ENCODE measurements at regions not wholly inside any gene's neighbourhood (a gene's known extent, or its start where the extent isn't known, plus 50 kb on each side); places are given as distances from the start of the nearest gene placed in this dataset.

DNA sequence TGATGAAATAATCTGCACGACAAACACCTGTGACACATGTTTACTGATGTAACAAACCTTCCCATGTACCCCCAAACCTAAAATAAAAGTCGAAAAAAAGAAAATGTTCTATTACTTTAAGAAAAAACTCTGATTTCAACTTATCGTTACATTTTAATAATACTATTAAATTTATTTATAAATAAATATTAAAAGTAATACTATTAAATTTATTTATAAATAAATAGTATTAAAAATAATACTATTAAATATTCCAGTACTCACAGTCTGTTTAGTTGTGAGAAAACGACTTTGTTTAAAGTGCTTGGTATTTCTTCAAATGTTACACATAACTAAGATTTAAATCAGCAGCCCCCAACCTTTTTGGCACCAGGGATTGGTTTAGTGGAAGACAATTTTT lies 471.6 kb upstream of the PRKX start:
- no peak for DNase-seq (ENCODE audit: low read depth in 3 of 3, low spot score in 2 of 3)

- DNase-seq (ENCODE audit: low read depth in 3 of 3, low spot score in 2 of 3), result no peak
Observed at GRCh38 chrX:4182408-4182806, 469.0 kb upstream of the PRKX start.

DNA sequence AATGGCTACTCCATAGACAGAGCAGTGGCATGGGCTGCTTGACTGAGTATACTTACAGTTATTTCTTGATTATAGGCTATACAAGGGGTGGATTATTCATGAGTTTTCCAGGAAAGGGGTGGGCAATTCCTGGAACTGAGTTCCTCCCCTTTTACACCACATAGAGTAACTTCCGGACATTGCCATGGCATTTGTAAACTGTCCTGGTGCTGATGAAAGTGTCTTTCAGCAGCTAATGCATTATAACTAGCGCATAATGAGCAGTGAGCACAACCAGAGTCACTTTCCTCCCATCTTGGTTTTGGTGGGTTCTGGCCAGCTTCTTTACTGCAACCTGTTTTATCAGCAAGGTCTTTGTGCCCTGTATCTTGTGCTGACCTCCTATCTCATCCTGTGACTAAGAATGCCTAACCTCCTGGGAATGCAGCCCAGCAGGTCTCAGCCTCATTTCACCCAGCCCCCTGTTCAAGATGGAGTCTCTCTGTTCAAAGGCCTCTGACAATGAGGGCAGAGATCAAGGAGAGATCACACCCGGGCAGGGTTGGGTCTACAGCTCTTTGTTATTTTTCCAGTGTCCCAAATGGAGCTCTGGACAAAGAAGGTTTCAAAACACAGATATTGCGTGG lies 468.4 kb upstream of the PRKX start:
- DNase-seq (ENCODE audit: low read depth in 3 of 3, low spot score in 2 of 3), result no peak

DNA sequence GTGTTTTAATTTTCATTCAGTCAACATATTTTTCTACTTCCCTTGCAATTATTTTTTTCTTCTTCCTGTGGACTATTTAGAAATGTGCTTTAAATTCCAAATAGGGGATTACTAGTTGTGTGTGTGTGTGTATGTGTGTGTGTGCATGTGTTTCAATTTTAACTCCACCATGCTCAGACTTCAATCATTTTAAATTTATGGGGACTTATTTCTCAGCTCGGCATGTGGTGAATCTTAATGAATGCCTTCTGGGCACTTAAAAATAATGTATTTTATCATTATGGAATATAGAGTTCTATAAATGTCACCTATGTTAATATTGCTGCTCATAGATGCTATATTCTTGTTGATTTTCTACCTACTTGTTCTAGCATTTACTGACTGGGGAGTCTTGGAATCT lies 465.6 kb upstream of the PRKX start:
- no peak for DNase-seq (ENCODE audit: low read depth in 3 of 3, low spot score in 2 of 3)

DNA sequence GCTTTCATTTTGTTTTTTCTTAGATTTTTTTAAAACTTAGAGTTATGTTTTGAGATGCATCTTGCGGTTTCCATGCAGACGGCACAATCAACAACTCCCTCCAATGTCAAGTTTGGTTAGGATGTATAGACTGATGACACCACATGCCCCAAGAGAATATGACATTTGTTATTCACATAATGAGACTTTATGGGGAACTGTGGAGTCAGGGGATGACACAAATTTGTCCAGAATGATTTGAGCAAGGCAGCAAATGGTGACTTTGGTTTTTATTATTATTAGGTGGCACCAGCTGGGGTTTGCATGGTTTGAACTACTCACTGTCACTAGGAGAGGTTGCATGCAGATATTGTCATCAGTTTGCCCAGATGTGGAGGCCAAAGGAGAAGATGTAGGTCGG lies 461.8 kb upstream of the PRKX start:
- DNase-seq (ENCODE audit: low read depth in 3 of 3, low spot score in 2 of 3), result no peak

DNA sequence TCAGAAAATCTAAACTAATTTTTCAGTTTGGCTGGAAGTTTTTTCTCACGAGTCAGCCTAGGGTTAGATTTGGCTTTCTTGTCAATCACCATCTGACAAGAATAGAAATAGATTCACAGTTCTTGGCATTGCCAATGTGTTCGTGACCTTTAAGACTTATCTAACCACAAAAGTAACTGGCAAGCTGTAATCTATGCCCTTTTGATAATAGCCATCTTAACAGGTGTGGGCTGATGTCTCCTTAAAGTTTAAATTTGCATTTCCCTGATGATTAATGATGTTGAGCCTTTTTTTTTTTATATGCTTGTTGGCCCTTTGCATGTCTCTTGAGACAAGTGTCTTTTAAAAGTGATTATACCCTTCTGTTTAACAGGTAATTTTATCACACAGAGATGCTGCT lies 460.3 kb upstream of the PRKX start:
- no peak for DNase-seq (ENCODE audit: low read depth in 3 of 3, low spot score in 2 of 3)

- no peak for DNase-seq (ENCODE audit: low read depth in 3 of 3, low spot score in 2 of 3)
Observed at GRCh38 chrX:4151798-4152197, 438.3 kb upstream of the PRKX start.

DNA sequence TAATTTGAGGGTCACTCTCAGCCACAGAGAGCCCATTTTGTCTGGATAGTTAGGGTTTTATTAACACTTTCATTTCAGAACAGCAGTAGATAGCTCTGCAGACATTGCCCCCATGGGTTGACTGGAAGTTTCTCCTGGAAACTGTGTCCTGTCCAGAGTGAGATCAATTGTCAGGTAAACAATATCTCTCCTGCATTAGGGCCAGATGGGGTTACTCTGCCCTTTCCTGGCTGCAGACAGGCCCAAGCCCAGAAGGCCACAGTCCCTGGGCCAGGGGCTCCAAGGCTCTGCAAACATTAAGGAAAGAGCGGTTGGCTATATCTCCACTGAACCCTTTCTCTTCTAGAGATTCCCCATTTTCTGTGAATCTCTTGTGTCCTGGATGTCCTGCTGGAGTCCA lies 436.8 kb upstream of the PRKX start:
- DNase-seq (ENCODE audit: low read depth in 3 of 3, low spot score in 2 of 3), result no peak

DNA sequence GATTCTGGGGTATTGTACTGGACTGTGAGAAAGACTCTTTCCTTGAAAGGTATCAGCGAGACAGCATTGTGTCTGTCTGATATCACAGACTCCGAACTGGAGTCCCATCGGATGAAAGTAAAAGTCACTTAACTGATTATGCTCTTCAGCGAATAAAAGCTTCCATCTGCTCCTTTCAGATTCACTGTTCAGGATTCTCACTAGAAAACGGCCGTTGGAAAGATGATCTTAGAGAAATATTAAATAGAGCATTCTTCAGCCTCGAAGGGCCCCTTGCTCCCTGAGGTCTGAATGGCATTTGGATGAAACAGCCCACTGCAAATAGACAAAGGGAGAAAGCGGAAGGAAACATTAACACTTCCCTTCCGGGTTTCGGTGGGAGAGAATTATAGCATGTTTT lies 416.2 kb upstream of the PRKX start:
- no peak for DNase-seq (ENCODE audit: low read depth in 3 of 3, low spot score in 2 of 3)

GRCh38 chrX:4118666-4119530 lies 405.4 kb upstream of the PRKX start:
- no peak for DNase-seq (ENCODE audit: low read depth in 3 of 3, low spot score in 2 of 3)

DNA sequence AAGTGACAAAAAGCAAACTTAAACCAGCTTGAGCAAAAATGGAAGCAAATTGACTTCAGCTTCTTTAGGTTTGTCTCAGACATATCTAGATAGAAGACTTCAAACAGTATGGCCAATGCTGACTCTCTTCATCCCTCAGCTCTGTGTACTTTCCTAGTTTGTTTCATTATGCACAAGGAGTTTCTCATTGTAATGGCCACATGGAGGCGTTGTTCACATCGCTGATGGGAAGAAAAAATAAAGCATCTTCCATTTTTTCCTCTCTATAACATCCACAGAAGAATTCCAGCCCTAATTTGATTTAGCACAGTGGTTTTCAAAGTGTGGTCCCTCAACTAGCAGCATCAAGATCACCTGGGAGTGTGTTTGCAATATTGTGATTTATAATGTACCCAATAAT lies 397.5 kb upstream of the PRKX start:
- no peak for DNase-seq (ENCODE audit: low read depth in 3 of 3, low spot score in 2 of 3)

DNA sequence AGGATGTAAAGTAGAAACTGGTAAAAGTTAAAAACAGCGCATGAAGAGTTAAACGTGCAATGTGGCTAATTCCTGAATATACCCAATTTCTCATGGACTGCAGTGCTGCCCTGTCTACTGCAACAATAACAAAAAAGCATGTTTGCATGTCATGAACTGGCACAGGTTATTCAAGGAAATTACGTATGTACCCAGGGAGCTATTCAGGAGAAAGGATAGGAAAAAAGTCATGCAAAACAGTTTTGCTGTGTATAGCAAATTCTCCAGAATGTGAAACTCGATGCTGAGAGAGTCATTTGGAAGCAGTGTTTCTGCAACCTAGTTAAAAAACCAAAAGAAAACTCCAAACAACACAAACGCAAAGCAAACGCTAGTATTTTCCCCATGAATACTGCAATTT lies 381.5 kb upstream of the PRKX start:
- no peak for DNase-seq (ENCODE audit: low read depth in 3 of 3, low spot score in 2 of 3)

DNA sequence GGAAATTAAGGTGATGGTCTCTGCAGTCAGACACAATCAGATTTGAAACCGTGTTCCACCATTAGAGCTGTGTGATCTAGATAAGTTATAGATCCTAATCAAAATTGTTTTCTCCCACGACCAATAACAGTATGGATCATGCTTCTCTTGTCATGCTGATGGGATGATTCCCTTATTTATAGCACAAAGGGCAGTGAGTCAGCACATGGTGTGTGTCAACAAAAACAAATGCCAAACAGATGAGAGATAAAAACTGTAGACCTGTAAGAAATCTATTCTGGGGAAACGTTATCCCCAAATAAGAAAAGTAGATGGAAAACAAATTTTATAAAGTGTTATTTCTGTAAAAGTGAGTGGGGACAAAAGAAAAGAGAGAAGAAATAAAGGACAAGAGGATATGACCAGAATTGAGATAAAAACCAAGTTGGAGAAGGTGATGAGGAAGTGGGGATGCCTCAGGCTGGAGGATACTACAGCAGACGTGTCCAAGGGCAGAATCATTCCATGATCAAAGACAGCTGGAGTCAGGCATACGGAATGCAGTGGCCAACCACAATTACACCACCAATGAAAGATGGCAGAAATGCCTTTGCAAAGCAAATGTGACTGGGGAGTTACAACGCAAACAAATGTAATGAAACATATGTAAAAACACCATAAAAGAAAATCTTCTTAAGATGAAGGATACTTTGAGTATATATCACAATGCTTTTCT lies 377.8 kb upstream of the PRKX start:
- no peak for DNase-seq (ENCODE audit: low read depth in 3 of 3, low spot score in 2 of 3)

GRCh38 chrX:4059893-4060292 lies 346.4 kb upstream of the PRKX start:
- DNase-seq (ENCODE audit: low read depth in 3 of 3, low spot score in 2 of 3), result no peak

DNA sequence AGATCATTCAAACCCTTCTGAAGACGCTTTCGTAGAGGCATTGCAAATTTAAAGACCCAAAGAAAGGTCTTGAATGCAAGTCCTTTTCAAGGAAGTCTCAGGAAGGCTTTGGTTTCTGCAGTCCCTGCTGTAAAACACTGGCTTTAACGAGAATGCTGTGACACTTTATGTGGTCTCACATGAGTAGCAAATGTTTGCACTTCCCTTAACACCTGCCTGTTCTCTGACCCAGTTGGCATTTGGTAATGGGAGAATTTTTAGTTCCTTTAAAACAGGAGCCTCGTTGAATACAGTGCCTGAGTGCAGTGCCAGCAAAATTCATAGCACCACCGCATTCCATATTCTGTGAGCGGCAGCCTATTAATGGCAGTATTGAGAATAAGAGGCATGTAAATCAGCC lies 330.5 kb upstream of the PRKX start:
- no peak for DNase-seq (ENCODE audit: low read depth in 3 of 3, low spot score in 2 of 3)

DNA sequence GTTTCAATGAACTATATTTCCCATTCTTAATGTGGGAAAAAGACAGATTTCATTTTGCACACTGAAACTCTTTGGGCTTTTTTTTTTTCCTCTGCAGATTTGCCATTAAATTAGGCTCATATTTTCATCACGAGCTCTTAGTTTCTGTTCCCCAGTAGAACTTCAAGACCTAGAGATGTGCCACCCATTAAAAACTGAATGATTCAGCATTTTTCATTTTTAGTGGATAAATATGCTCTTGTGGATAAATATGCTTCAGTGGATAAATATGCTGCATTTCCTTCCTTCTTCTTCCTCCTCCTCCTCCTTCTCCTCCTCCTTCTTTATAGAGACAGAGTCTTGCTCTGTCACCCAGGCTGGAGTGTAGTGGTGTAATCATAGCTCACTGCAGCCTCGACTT lies 322.4 kb upstream of the PRKX start:
- DNase-seq (ENCODE audit: low read depth in 3 of 3, low spot score in 2 of 3), result no peak

GRCh38 chrX:4028151-4028550 lies 314.7 kb upstream of the PRKX start:
- no peak for DNase-seq (ENCODE audit: low read depth in 3 of 3, low spot score in 2 of 3)

DNA sequence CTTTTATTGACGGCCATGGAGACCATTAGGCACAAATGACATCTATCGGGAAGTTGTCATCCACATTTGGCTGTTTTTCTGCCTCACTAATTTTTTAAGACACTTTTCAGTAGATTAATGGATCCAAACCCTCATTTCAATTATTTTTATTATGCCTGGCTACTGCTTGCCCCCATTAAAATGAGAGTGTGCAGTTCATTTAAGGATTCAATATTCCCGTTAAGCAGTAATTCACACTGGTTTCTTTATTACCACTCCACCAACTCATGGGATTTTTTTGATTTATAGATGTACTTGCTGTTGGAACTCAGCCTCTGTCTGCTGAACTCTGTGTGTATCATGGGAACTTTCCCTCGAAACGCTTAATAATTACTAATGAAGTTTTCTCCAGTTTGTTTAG lies 291.8 kb upstream of the PRKX start:
- DNase-seq (ENCODE audit: low read depth in 3 of 3, low spot score in 2 of 3), result no peak

DNA sequence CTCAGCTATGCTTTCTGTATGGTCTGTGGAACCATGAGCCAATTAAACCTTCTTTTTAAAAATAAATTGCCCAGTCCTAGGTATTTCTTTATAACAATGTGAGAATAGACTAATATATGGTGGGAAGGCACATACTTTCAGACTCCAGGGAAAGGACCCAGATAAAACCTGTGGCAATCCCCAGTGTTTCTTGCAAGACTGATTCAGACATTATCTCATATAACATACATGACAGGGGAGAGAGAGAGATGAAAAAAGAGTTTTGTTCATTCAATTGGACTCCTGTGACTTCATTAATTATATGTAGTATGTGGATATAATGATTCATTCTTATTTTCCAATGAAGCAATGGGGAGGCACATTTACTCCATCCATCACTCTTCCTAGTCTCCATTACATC lies 291.4 kb upstream of the PRKX start:
- DNase-seq (ENCODE audit: low read depth in 3 of 3, low spot score in 2 of 3), result no peak

DNA sequence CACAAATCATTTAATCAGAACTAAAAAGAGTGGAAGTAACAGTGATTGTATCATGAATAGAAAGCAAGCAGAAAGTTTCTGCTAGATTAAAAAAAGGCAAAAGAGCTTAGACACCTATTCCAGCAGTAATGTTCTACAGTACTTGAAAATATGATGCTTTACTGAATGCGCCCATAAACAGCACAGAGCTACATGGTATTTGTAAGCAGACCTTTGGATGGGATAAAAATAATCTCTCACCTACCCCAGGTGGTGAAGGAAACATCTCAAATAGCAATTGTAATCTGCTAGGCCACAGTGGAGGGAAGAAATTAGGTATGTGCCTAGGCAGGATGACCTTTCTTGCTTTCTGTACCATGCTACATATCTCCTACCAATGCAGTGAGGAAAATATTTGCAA lies 280.9 kb upstream of the PRKX start:
- DNase-seq (ENCODE audit: low read depth in 3 of 3, low spot score in 2 of 3), result no peak

DNA sequence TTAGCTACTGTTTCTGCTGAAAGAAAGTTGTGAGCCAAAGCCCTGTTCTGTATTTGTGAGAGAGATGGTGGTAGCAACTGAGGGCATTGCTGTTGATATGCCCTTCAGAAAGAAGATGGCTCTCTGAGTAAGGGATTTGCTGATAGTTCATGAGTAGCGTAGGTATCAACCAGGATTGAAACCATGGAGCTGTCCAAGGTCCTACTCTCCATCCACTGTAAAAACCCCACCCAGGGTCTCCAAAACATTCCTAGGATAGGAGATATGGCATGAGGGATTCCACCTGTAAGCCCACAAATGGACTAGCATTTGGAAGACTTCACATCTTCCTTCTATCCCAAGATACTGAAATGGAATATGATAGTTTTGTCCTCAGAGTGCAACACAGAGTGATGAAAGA lies 277.1 kb upstream of the PRKX start:
- no peak for DNase-seq (ENCODE audit: low read depth in 3 of 3, low spot score in 2 of 3)

Data from right renal cortex interstitium (tissue), 3 donors.